GM23338 (cell line): ENCODE measurements at regions not wholly inside any gene's neighbourhood (a gene's known extent, or its start where the extent isn't known, plus 50 kb on each side); places are given as distances from the start of the nearest gene placed in this dataset.

Source experiments
- ATAC-seq: fragments of 200-7000 bp; cut with Tn5 transposase; 3 replicates; pipeline ENCODE4 v1.9.1; 2020
- DNase-seq: peaks from one replicate; pipeline ENCODE4 v3.0.0-alpha.2; 2015; ENCODE audit warnings: low spot score
- H2AFZ ChIP-seq: fragments of 200-600 bp; sonication (generic); 2 replicates; pipeline ENCODE4 v1.8.0; 2016; ENCODE audit warnings: antibody characterized with exemption, mild to moderate bottlenecking, moderate library complexity
- H3F3A ChIP-seq: fragments of 200-600 bp; sonication (generic); replicated peaks from 2 replicates; pipeline ENCODE4 v1.8.0; 2017; ENCODE audit warnings: antibody characterized with exemption, mixed run types, low read depth
- H3K27ac ChIP-seq: fragments of 200-600 bp; sonication (generic); 2 replicates; pipeline ENCODE4 v1.6.1; 2016; ENCODE audit warnings: low read depth
- H3K27me3 ChIP-seq: fragments of 200-600 bp; sonication (generic); 2 replicates; pipeline ENCODE4 v1.8.0; 2016; ENCODE audit warnings: mild to moderate bottlenecking, mixed run types, moderate library complexity; ENCODE audit not compliant: insufficient read depth
- H3K36me3 ChIP-seq: fragments of 200-600 bp; sonication (generic); 2 replicates; pipeline ENCODE4 v1.8.0; 2016; ENCODE audit warnings: mild to moderate bottlenecking; ENCODE audit not compliant: insufficient read depth
- H3K4me1 ChIP-seq: fragments of 200-600 bp; sonication (generic); 2 replicates; pipeline ENCODE4 v1.8.0; 2016; ENCODE audit warnings: mild to moderate bottlenecking, moderate library complexity; ENCODE audit not compliant: insufficient read depth
- H3K4me2 ChIP-seq: fragments of 200-600 bp; sonication (generic); 2 replicates; pipeline ENCODE4 v1.7.1; 2017; ENCODE audit warnings: mixed run types
- H3K4me3 ChIP-seq: fragments of 200-600 bp; sonication (generic); 2 replicates; pipeline ENCODE4 v1.6.1; 2016; ENCODE audit warnings: mixed run types
- H3K79me2 ChIP-seq: fragments of 200-600 bp; sonication (generic); replicated peaks from 2 replicates; pipeline ENCODE4 v1.8.0; 2017; ENCODE audit warnings: mild to moderate bottlenecking; ENCODE audit not compliant: insufficient read depth
- H3K9me2 ChIP-seq: fragments of 200-600 bp; sonication (generic); 2 replicates; pipeline ENCODE4 v1.8.0; 2017; ENCODE audit not compliant: insufficient read depth
- H4K20me1 ChIP-seq: fragments of 200-600 bp; sonication (generic); replicated peaks from 2 replicates; pipeline ENCODE4 v1.8.0; 2017; ENCODE audit warnings: mild to moderate bottlenecking; ENCODE audit not compliant: insufficient read depth
- H3K27ac Mint-ChIP-seq: 2 replicates; pipeline ENCODE4 v1.8.0; 2020; ENCODE audit warnings: inconsistent platforms, mild to moderate bottlenecking, moderate library complexity, mixed read lengths
- H3K27me3 Mint-ChIP-seq: 3 replicates; pipeline ENCODE4 v1.8.0; 2022; ENCODE audit warnings: low read depth, mild to moderate bottlenecking, moderate library complexity, mixed read lengths, inconsistent platforms; ENCODE audit not compliant: insufficient read depth, poor library complexity
- H3K36me3 Mint-ChIP-seq: 3 replicates; pipeline ENCODE4 v1.8.0; 2021; ENCODE audit warnings: low read depth, mild to moderate bottlenecking, inconsistent platforms, moderate library complexity, mixed read lengths
- H3K4me1 Mint-ChIP-seq: 3 replicates; pipeline ENCODE4 v1.8.0; 2020; ENCODE audit warnings: mild to moderate bottlenecking, inconsistent platforms, mixed read lengths
- H3K4me3 Mint-ChIP-seq: 3 replicates; pipeline ENCODE4 v1.8.0; 2021; ENCODE audit warnings: moderate library complexity, mild to moderate bottlenecking, inconsistent platforms, mixed read lengths
- H3K9me3 Mint-ChIP-seq: 3 replicates; pipeline ENCODE4 v1.8.0; 2020; ENCODE audit warnings: moderate library complexity, mild to moderate bottlenecking, inconsistent platforms, mixed read lengths
- CREB1 ChIP-seq: fragments of 250-450 bp; sonication (Bioruptor Pico); IDR thresholded peaks from 2 replicates; pipeline ENCODE4 v1.5.0; 2020; ENCODE audit warnings: low read depth, mild to moderate bottlenecking, moderate library complexity
- EZH2 ChIP-seq: fragments of 200-600 bp; sonication (generic); IDR thresholded peaks from one replicate; pipeline ENCODE4 v1.8.0; 2017; ENCODE audit warnings: antibody characterized with exemption, mild to moderate bottlenecking, low read depth; ENCODE audit not compliant: unreplicated experiment
- EZH2phosphoT487 ChIP-seq: fragments of 200-600 bp; sonication (generic); IDR thresholded peaks from one replicate; pipeline ENCODE4 v1.8.1; 2018; ENCODE audit warnings: antibody characterized with exemption; ENCODE audit not compliant: unreplicated experiment
- JUNB ChIP-seq: IDR thresholded peaks from one replicate; pipeline ENCODE4 v1.6.1; 2016; ENCODE audit warnings: antibody characterized with exemption; ENCODE audit not compliant: unreplicated experiment
- NANOG ChIP-seq: IDR thresholded peaks from 2 replicates; pipeline ENCODE4 v1.6.1; 2016; ENCODE audit warnings: antibody characterized with exemption, borderline replicate concordance
- POLR2AphosphoS5 ChIP-seq: IDR thresholded peaks from 2 replicates; pipeline ENCODE4 v1.6.1; 2016; ENCODE audit warnings: antibody characterized with exemption, low read depth
- STAT1 ChIP-seq: IDR thresholded peaks from one replicate; pipeline ENCODE4 v1.6.1; 2016; ENCODE audit warnings: antibody characterized with exemption; ENCODE audit not compliant: unreplicated experiment
- ZNF331 ChIP-seq: fragments of 250-450 bp; sonication (Bioruptor Pico); IDR thresholded peaks from 2 replicates; pipeline ENCODE4 v1.5.0; 2020; ENCODE audit warnings: low read depth, mild to moderate bottlenecking, moderate library complexity
- TF ChIP-seq, protein P1 (sequence below): IDR thresholded peaks from 2 replicates; pipeline ENCODE4 v1.6.1; 2016; ENCODE audit warnings: antibody characterized with exemption
- TF ChIP-seq, protein P2 (sequence below): IDR thresholded peaks from one replicate; pipeline ENCODE4 v1.6.1; 2018; ENCODE audit warnings: antibody characterized with exemption; ENCODE audit not compliant: unreplicated experiment

DNA sequence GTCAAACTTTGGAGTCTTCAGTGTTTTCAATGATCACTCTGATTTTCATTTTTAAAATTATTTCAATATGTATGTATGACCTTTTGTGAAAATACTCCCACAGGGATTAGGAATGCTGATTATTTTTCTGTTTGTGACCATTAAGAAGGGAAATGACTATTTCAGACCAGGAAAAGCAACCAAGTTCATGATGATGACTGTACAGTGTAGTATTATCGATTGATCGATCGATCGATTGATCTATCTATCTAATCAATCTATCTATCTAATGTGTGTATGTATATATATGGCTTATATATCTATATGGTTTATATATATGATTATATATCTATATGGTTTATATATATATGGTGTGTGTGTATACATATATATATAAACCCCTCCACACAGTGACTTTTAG lies 131.5 kb upstream of the VEGFC start (continued):
- TF ChIP-seq, protein P1, sequence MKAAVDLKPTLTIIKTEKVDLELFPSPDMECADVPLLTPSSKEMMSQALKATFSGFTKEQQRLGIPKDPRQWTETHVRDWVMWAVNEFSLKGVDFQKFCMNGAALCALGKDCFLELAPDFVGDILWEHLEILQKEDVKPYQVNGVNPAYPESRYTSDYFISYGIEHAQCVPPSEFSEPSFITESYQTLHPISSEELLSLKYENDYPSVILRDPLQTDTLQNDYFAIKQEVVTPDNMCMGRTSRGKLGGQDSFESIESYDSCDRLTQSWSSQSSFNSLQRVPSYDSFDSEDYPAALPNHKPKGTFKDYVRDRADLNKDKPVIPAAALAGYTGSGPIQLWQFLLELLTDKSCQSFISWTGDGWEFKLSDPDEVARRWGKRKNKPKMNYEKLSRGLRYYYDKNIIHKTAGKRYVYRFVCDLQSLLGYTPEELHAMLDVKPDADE: no peak
- no peak for TF ChIP-seq STAT1

DNA sequence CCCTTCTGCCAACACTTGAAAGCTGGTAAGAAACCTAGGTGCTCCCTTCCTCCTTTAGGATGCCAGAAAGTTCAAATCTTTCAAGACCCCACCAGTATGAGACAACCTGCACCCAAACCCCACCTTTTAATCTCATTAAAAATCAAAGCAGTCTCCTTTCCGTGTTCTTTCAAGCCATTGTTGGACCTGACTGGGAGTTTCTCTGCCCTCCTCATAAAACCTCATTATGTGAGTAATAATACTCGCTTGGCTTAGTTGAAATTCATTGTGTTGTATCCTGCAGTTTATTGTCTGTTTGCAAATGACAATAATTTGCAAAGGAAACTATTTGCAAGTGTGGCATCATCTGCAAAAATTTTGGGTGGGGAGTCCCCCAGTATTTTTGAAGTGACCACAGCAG lies 133.2 kb upstream of the VEGFC start:
- no peak overlapping the region for H3K27ac ChIP-seq
- peaks cover 9% of the 10 kb centered on the region for H3K4me1 ChIP-seq
- ATAC-seq (no peak), DNase-seq (no peak)
- H3K27me3 ChIP-seq: no peaks in the 10 kb centered on the region
- Mint-ChIP-seq H3K27me3 (peaks cover 1% of the 10 kb centered on the region), H3K27ac (peak overlapping the region; percentile 73), H3K4me3 (no peak overlapping the region), H3K36me3 (no peaks in the 10 kb centered on the region), H3K4me1 (peaks cover 9% of the 10 kb centered on the region), H3K9me3 (no peaks in the 10 kb centered on the region)
- H3K4me3 ChIP-seq: no peak overlapping the region
- H3K9me2 ChIP-seq: no peaks in the 10 kb centered on the region
- no peaks in the 10 kb centered on the region for H3F3A ChIP-seq
- peak overlapping the region; percentile 86 for H2AFZ ChIP-seq
- H4K20me1 ChIP-seq: no peaks in the 10 kb centered on the region
- peak overlapping the region; percentile 21; the same call in 1 of the 2 replicates for H3K4me2 ChIP-seq
- no peaks in the 10 kb centered on the region for H3K79me2 ChIP-seq
- TF ChIP-seq, protein P2, sequence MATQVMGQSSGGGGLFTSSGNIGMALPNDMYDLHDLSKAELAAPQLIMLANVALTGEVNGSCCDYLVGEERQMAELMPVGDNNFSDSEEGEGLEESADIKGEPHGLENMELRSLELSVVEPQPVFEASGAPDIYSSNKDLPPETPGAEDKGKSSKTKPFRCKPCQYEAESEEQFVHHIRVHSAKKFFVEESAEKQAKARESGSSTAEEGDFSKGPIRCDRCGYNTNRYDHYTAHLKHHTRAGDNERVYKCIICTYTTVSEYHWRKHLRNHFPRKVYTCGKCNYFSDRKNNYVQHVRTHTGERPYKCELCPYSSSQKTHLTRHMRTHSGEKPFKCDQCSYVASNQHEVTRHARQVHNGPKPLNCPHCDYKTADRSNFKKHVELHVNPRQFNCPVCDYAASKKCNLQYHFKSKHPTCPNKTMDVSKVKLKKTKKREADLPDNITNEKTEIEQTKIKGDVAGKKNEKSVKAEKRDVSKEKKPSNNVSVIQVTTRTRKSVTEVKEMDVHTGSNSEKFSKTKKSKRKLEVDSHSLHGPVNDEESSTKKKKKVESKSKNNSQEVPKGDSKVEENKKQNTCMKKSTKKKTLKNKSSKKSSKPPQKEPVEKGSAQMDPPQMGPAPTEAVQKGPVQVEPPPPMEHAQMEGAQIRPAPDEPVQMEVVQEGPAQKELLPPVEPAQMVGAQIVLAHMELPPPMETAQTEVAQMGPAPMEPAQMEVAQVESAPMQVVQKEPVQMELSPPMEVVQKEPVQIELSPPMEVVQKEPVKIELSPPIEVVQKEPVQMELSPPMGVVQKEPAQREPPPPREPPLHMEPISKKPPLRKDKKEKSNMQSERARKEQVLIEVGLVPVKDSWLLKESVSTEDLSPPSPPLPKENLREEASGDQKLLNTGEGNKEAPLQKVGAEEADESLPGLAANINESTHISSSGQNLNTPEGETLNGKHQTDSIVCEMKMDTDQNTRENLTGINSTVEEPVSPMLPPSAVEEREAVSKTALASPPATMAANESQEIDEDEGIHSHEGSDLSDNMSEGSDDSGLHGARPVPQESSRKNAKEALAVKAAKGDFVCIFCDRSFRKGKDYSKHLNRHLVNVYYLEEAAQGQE: no peak
- no peak for TF ChIP-seq NANOG
- no peak for TF ChIP-seq EZH2phosphoT487
- TF ChIP-seq EZH2: no peak
- TF ChIP-seq JUNB: no peak
- TF ChIP-seq CREB1 (CRISPR knock-in tag): no peak
- TF ChIP-seq ZNF331: no peak
- H3K36me3 ChIP-seq: no peaks in the 10 kb centered on the region

DNA sequence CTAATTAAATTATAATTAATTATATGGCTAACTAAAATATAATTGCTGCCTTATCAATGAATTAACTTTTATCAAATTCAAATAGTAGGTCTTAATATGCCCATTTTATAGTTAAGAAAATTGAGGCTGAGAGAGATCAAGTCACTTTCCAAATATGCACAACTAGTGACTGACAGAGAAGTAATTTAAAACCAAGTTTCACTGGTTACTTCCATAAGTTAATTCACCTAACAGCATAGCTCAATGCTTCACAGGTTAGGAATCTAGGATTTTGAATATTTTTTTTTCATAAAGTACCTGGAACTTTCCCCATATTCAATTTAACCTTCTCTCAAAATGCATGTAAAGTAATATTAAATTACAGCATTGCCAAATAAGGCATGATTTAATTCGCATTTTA lies 134.4 kb upstream of the VEGFC start:
- no peaks in the 10 kb centered on the region for H3K79me2 ChIP-seq
- H3K4me1 ChIP-seq: peaks cover 9% of the 10 kb centered on the region
- no peaks in the 10 kb centered on the region for H3F3A ChIP-seq
- H3K27me3 ChIP-seq: no peaks in the 10 kb centered on the region
- H3K9me3 Mint-ChIP-seq: no peaks in the 10 kb centered on the region
- H3K4me3 ChIP-seq: no peak overlapping the region
- H3K27me3 Mint-ChIP-seq: peaks cover 2% of the 10 kb centered on the region
- no peaks in the 10 kb centered on the region for H3K9me2 ChIP-seq
- no peak overlapping the region for H3K27ac Mint-ChIP-seq
- no peak overlapping the region for H3K4me2 ChIP-seq
- no peak overlapping the region for H3K4me3 Mint-ChIP-seq
- DNase-seq: no peak
- H3K36me3 ChIP-seq: no peaks in the 10 kb centered on the region
- ATAC-seq: no peak
- peaks cover 9% of the 10 kb centered on the region for H3K4me1 Mint-ChIP-seq
- no peaks in the 10 kb centered on the region for H3K36me3 Mint-ChIP-seq
- H4K20me1 ChIP-seq: no peaks in the 10 kb centered on the region
- H3K27ac ChIP-seq: no peak overlapping the region
- no peak overlapping the region for H2AFZ ChIP-seq
- TF ChIP-seq POLR2AphosphoS5: no peak
- no peak for TF ChIP-seq STAT1
- no peak for TF ChIP-seq ZNF331
- TF ChIP-seq, protein P1: no peak
- TF ChIP-seq EZH2phosphoT487: no peak
- TF ChIP-seq EZH2: no peak
